ENCODE measurements at regions not wholly inside any gene's neighbourhood (a gene's known extent, or its start where the extent isn't known, plus 50 kb on each side); places are given as distances from the start of the nearest gene placed in this dataset.

- Histone ChIP-seq H3K36me3 (no peaks in the 10 kb centered on the region), H3K4me1 (replicated peaks) (no peaks in the 10 kb centered on the region), H3K27me3 (replicated peaks; ENCODE audit: insufficient read depth) (no peaks in the 10 kb centered on the region), H3K4me3 (no peak overlapping the region), H3K27ac (no peak overlapping the region), H3K9me3 (no peaks in the 10 kb centered on the region)
- intact Hi-C loops (cut with DNase I): no loop called here
- DNase-seq (ENCODE audit: low spot score): no peak
- 95% methylated on average over 1 of the region's 1 CpG for WGBS
- TF ChIP-seq POLR2A (IDR thresholded peaks at IDR 0.05): no peak
- TF ChIP-seq, protein P1, sequence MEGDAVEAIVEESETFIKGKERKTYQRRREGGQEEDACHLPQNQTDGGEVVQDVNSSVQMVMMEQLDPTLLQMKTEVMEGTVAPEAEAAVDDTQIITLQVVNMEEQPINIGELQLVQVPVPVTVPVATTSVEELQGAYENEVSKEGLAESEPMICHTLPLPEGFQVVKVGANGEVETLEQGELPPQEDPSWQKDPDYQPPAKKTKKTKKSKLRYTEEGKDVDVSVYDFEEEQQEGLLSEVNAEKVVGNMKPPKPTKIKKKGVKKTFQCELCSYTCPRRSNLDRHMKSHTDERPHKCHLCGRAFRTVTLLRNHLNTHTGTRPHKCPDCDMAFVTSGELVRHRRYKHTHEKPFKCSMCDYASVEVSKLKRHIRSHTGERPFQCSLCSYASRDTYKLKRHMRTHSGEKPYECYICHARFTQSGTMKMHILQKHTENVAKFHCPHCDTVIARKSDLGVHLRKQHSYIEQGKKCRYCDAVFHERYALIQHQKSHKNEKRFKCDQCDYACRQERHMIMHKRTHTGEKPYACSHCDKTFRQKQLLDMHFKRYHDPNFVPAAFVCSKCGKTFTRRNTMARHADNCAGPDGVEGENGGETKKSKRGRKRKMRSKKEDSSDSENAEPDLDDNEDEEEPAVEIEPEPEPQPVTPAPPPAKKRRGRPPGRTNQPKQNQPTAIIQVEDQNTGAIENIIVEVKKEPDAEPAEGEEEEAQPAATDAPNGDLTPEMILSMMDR (IDR thresholded peaks at IDR 0.05): no peak
- TF ChIP-seq POLR2AphosphoS5 (IDR thresholded peaks at IDR 0.05): no peak
Observed at GRCh38 chr1:229854620-229855019, 212.4 kb upstream of the GALNT2 start.

- intact Hi-C loops (cut with DNase I): no loop called here
- TF ChIP-seq POLR2A (IDR thresholded peaks at IDR 0.05) (no peak), POLR2AphosphoS5 (IDR thresholded peaks at IDR 0.05) (no peak)
- TF ChIP-seq, protein P1 (IDR thresholded peaks at IDR 0.05): no peak
- no peak for DNase-seq (ENCODE audit: low spot score)
- Histone ChIP-seq H3K4me3 (no peak overlapping the region), H3K27me3 (replicated peaks; ENCODE audit: insufficient read depth) (no peaks in the 10 kb centered on the region), H3K36me3 (no peaks in the 10 kb centered on the region), H3K27ac (no peak overlapping the region), H3K4me1 (replicated peaks) (no peaks in the 10 kb centered on the region), H3K9me3 (no peaks in the 10 kb centered on the region)
- 72% methylated on average over 7 of the region's 7 CpGs for WGBS
Observed at GRCh38 chr1:229856009-229856650, 210.9 kb upstream of the GALNT2 start.

GRCh38 chr1:229857585-229857984 is 209.5 kb upstream of the GALNT2 start:
- H3K9me3 ChIP-seq: no peaks in the 10 kb centered on the region
- no peak overlapping the region for H3K4me3 ChIP-seq
- no peaks in the 10 kb centered on the region for H3K4me1 ChIP-seq (replicated peaks)
- WGBS: 95% methylated on average over 4 of the region's 4 CpGs
- no peaks in the 10 kb centered on the region for H3K36me3 ChIP-seq
- DNase-seq (ENCODE audit: low spot score): no peak
- intact Hi-C loops (cut with DNase I): no loop called here
- TF ChIP-seq POLR2AphosphoS5 (IDR thresholded peaks at IDR 0.05) (no peak), POLR2A (IDR thresholded peaks at IDR 0.05) (no peak)
- TF ChIP-seq, protein P1 (IDR thresholded peaks at IDR 0.05): no peak
- no peaks in the 10 kb centered on the region for H3K27me3 ChIP-seq (replicated peaks; ENCODE audit: insufficient read depth)
- no peak overlapping the region for H3K27ac ChIP-seq

DNA sequence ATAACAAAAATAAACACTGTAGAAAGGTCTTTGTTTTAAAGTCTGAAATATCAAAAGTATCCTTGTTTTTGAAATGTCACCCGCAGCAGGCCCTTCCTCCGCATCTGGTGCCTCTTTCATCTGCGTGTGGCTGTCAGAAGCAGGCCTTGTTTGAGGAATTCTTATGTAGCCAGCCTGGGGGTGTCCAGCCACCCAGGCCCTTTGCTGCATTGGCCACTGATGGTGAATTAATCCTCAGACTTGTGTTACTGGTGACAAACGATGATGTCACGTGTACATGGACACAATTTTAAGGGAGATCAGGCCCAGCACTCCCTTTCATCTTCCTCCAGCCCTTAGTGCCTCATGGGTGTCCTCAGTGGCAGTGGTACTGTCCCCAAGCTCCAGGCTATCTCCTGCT is 208.0 kb upstream of the GALNT2 start:
- TF ChIP-seq POLR2AphosphoS5 (IDR thresholded peaks at IDR 0.05) (no peak), POLR2A (IDR thresholded peaks at IDR 0.05) (no peak)
- TF ChIP-seq, protein P1 (IDR thresholded peaks at IDR 0.05): no peak
- no peak for DNase-seq (ENCODE audit: low spot score)
- Histone ChIP-seq H3K4me3 (no peak overlapping the region), H3K27ac (no peak overlapping the region), H3K36me3 (no peaks in the 10 kb centered on the region), H3K4me1 (replicated peaks) (no peaks in the 10 kb centered on the region), H3K27me3 (replicated peaks; ENCODE audit: insufficient read depth) (no peaks in the 10 kb centered on the region), H3K9me3 (no peaks in the 10 kb centered on the region)
- 90% methylated on average over 5 of the region's 5 CpGs for WGBS
- intact Hi-C loops (cut with DNase I): no loop called here

- H3K4me3 ChIP-seq: no peak overlapping the region
- intact Hi-C loops (cut with DNase I): no loop called here
- no peaks in the 10 kb centered on the region for H3K27me3 ChIP-seq (replicated peaks; ENCODE audit: insufficient read depth)
- TF ChIP-seq POLR2A (IDR thresholded peaks at IDR 0.05): no peak
- TF ChIP-seq POLR2AphosphoS5 (IDR thresholded peaks at IDR 0.05): no peak
- TF ChIP-seq, protein P1 (IDR thresholded peaks at IDR 0.05): no peak
- no peak overlapping the region for H3K27ac ChIP-seq
- WGBS: 91% methylated on average over 6 of the region's 6 CpGs
- DNase-seq (ENCODE audit: low spot score): no peak
- no peaks in the 10 kb centered on the region for H3K4me1 ChIP-seq (replicated peaks)
- H3K36me3 ChIP-seq: no peaks in the 10 kb centered on the region
- H3K9me3 ChIP-seq: no peaks in the 10 kb centered on the region
Observed at GRCh38 chr1:229860926-229861325, 206.1 kb upstream of the GALNT2 start.

Measured in prostate gland (tissue), 2 donors.